ENCODE measurements at regions not wholly inside any gene's neighbourhood (a gene's known extent, or its start where the extent isn't known, plus 50 kb on each side); places are given as distances from the start of the nearest gene placed in this dataset.

GRCh38 chr6:33862536-33862935 is 58.7 kb upstream of the MLN start:
- DNase-seq, result no peak

DNA sequence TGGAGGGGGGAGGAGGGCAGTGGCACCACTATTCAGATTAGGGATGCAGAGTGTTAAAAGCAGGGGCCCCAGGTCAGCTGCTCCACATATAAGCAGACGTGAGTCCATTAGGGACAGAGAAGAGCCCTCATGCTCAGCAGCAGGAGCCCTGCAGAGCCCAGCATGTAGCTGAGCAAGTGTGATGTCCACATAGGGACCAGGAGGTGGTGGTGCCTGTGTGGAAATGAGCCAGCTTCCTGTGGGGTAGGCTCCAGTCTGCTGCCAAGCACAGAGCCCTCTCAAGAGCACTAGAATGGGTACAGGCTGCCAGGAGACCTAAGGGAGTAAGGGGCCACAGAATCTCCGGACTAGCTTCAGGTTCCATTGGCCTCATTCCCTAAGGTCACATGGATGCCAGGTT is 57.9 kb upstream of the MLN start:
- peak; percentile 12 for DNase-seq

- DNase-seq, result peak; percentile 87
Measured at GRCh38 chr6:33860706-33861474, 57.1 kb upstream of the MLN start.

- no peak for DNase-seq
Measured at GRCh38 chr6:33860006-33860405, 56.2 kb upstream of the MLN start.

GRCh38 chr6:33858804-33859505 is 55.2 kb upstream of the MLN start:
- no peak for DNase-seq

DNA sequence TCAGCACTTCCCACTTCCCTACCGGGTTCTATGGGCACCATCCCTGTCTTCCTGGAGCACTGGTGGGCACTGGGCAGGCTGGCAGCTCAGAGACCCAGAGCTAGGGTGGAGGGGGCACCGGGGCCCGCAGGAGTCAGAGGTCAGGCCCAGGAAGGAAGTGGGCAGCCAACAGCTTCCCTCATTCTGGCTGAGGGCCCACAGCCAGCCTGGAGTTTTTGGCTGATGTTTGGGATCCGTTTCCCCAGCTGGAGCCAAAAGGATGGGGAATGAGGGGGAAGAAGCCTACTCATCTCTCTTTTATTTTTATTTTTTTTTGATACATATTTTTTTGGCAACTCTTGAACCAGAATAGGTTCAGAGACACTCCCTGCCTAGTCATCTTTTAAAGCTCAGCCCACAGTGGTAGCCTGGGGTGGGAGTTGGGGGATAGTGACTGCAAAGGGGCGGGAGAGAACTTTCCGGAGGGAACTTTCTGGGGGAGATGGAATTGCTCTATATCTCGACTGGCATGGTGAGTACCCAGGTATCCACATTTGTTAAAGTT is 54.2 kb upstream of the MLN start:
- DNase-seq, result peak; percentile 26

- no peak for DNase-seq
Measured at GRCh38 chr6:33857093-33857931, 53.5 kb upstream of the MLN start.

DNA sequence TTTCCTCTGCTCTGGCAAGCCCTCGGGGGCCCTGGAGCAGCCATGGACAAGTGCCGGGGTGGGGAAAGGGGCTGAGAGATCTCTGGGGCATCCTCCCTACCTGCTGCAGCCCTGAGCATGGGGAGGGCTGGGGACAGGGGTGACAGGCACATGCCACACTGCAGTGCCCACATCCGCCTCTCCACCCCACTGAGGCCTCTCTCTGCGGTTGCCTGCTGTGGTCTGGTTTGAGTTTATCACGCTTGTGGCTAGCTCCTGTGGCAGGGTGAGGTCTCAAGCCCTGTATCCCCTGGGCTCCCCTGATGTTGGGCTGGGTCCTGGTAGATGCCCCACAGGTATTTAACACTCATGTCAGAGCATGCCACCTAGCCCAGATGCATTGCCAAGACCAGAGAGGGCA is 52.9 kb upstream of the MLN start:
- DNase-seq, result peak; percentile 79

DNA sequence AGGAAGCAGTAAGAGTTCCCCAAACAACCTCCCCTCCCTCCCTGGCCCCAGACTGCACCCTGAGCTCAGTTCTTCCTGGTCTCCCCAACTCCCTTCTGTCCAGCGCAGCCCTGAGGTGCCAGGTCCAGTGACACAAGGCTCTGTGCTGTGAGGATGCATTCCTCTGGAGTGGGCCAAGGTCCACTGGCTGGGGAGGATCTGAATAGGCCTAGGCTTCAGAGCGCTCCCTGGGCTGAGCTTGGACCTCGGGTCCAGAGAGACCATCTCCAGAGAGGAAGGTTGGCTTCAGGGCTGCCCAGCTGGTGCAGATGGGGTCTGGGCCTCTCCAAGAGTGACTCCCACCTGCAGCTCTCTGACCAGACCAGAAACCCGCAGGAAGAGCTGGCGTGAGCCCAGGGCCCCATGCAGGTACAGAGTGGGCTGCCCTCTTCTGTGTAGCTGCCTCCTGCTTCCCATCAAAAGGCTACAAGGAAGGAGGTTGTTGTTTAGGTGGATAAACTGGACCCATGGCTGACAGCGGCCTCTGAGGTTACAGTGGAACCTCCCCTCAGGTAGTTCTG is 52.3 kb upstream of the MLN start:
- DNase-seq, result no peak

DNA sequence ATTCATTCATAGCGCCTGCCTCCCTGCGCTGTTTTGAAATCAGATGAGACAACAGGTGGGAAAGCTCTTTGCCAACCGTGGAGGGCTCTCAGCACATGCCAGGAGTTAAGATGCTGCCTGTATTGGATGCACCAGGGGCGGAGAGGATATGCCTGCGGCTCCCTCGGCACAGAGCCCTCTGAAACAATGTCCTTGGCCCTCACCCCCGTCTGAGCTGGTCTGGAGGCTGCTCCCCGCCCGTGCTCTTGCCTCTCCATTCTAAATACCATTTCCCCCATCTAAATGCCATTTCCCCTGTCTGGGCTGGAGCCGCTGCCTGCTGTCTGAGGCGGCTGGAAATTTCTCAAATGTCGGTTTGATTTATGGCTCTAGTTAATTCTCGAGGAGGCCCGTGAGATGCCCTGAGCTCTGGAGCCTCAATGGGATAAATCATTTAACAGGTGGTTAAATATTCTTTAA is 50.8 kb upstream of the MLN start:
- peak; percentile 64 for DNase-seq

GRCh38 chr6:33853736-33854135 is 49.9 kb upstream of the MLN start:
- DNase-seq, result no peak
